NCI-H2029 (cell line): ENCODE measurements at regions not wholly inside any gene's neighbourhood (a gene's known extent, or its start where the extent isn't known, plus 50 kb on each side); places are given as distances from the start of the nearest gene placed in this dataset.
"Not testable (repeated sequence)": the region's sequence is repeated elsewhere in the genome, so short reads cannot be mapped to it uniquely, and the experiment has no call there.

Experiments
- DNase-seq: peaks from one replicate; lab custom pipeline; 2025; lab: John Stamatoyannopoulos, UW

- not testable (repeated sequence) for DNase-seq
These were observed 133.2 kb downstream of the ATXN3L start for GRCh38 chrX:13186643-13187042.

- DNase-seq, result no peak
These were observed 136.4 kb upstream of the FAM9C start for GRCh38 chrX:13180807-13181206.

- no peak for DNase-seq
These were observed 135.2 kb upstream of the FAM9C start for GRCh38 chrX:13179586-13179985.

GRCh38 chrX:13179100-13179499 lies 134.7 kb upstream of the FAM9C start:
- DNase-seq, result no peak

GRCh38 chrX:13177921-13178566 lies 133.6 kb upstream of the FAM9C start:
- no peak for DNase-seq

- no peak for DNase-seq
These were observed 130.6 kb upstream of the FAM9C start for GRCh38 chrX:13175056-13175455.

GRCh38 chrX:13170966-13171558 lies 126.6 kb upstream of the FAM9C start:
- no peak for DNase-seq

GRCh38 chrX:13169684-13170083 lies 125.3 kb upstream of the FAM9C start:
- DNase-seq, result no peak

- DNase-seq, result no peak
These were observed 123.8 kb upstream of the FAM9C start for GRCh38 chrX:13168269-13168668.

- no peak for DNase-seq
These were observed 123.2 kb upstream of the FAM9C start for GRCh38 chrX:13167481-13168231.

GRCh38 chrX:13165266-13166189 lies 121.1 kb upstream of the FAM9C start:
- no peak for DNase-seq

GRCh38 chrX:13164611-13165010 lies 120.2 kb upstream of the FAM9C start:
- no peak for DNase-seq

- DNase-seq, result no peak
These were observed 118.5 kb upstream of the FAM9C start for GRCh38 chrX:13162772-13163410.

GRCh38 chrX:13159886-13160285 lies 115.5 kb upstream of the FAM9C start:
- no peak for DNase-seq

- no peak for DNase-seq
These were observed 114.5 kb upstream of the FAM9C start for GRCh38 chrX:13158911-13159310.

GRCh38 chrX:13155550-13155949 lies 111.1 kb upstream of the FAM9C start:
- DNase-seq, result not testable (repeated sequence)

- DNase-seq, result no peak
These were observed 109.4 kb upstream of the FAM9C start for GRCh38 chrX:13153796-13154195.

GRCh38 chrX:13152518-13153185 lies 108.2 kb upstream of the FAM9C start:
- DNase-seq, result no peak

- no peak for DNase-seq
These were observed 107.6 kb upstream of the FAM9C start for GRCh38 chrX:13151828-13152517.

GRCh38 chrX:13149702-13150350 lies 105.4 kb upstream of the FAM9C start:
- no peak for DNase-seq
